ENCODE measurements at regions not wholly inside any gene's neighbourhood (a gene's known extent, or its start where the extent isn't known, plus 50 kb on each side); places are given as distances from the start of the nearest gene placed in this dataset.

GRCh38 chr13:55566334-55566733 is 1574.4 kb upstream of the PRR20A start:
- Histone ChIP-seq H3K27me3 (no peaks in the 10 kb centered on the region), H3K4me1 (no peaks in the 10 kb centered on the region), H3K4me3 (no peak overlapping the region), H3K27ac (no peak overlapping the region), H3K36me3 (no peaks in the 10 kb centered on the region), H3K9me3 (no peaks in the 10 kb centered on the region)
- no peak for DNase-seq (ENCODE audit: low spot score in 2 of 2)
- WGBS, result 94% methylated on average over 2 of the region's 2 CpGs
- TF ChIP-seq POLR2A (IDR thresholded peaks at IDR 0.05) (no peak), EP300 (IDR thresholded peaks at IDR 0.05) (no peak), POLR2AphosphoS5 (IDR thresholded peaks at IDR 0.05) (no peak)
- TF ChIP-seq, protein P1, sequence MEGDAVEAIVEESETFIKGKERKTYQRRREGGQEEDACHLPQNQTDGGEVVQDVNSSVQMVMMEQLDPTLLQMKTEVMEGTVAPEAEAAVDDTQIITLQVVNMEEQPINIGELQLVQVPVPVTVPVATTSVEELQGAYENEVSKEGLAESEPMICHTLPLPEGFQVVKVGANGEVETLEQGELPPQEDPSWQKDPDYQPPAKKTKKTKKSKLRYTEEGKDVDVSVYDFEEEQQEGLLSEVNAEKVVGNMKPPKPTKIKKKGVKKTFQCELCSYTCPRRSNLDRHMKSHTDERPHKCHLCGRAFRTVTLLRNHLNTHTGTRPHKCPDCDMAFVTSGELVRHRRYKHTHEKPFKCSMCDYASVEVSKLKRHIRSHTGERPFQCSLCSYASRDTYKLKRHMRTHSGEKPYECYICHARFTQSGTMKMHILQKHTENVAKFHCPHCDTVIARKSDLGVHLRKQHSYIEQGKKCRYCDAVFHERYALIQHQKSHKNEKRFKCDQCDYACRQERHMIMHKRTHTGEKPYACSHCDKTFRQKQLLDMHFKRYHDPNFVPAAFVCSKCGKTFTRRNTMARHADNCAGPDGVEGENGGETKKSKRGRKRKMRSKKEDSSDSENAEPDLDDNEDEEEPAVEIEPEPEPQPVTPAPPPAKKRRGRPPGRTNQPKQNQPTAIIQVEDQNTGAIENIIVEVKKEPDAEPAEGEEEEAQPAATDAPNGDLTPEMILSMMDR (IDR thresholded peaks at IDR 0.05), result no peak

- no peak overlapping the region for H3K4me3 ChIP-seq
- no peak for DNase-seq (ENCODE audit: low spot score in 2 of 2)
- WGBS, result 78% methylated on average over 3 of the region's 3 CpGs
- H3K27ac ChIP-seq, result no peak overlapping the region
- no peaks in the 10 kb centered on the region for H3K36me3 ChIP-seq
- H3K27me3 ChIP-seq, result no peaks in the 10 kb centered on the region
- no peaks in the 10 kb centered on the region for H3K9me3 ChIP-seq
- H3K4me1 ChIP-seq, result no peaks in the 10 kb centered on the region
- TF ChIP-seq POLR2AphosphoS5 (IDR thresholded peaks at IDR 0.05) (no peak), POLR2A (IDR thresholded peaks at IDR 0.05) (no peak), EP300 (IDR thresholded peaks at IDR 0.05) (no peak)
- TF ChIP-seq, protein P1 (IDR thresholded peaks at IDR 0.05), result no peak
Observed at GRCh38 chr13:55566779-55567178, 1573.9 kb upstream of the PRR20A start.

DNA sequence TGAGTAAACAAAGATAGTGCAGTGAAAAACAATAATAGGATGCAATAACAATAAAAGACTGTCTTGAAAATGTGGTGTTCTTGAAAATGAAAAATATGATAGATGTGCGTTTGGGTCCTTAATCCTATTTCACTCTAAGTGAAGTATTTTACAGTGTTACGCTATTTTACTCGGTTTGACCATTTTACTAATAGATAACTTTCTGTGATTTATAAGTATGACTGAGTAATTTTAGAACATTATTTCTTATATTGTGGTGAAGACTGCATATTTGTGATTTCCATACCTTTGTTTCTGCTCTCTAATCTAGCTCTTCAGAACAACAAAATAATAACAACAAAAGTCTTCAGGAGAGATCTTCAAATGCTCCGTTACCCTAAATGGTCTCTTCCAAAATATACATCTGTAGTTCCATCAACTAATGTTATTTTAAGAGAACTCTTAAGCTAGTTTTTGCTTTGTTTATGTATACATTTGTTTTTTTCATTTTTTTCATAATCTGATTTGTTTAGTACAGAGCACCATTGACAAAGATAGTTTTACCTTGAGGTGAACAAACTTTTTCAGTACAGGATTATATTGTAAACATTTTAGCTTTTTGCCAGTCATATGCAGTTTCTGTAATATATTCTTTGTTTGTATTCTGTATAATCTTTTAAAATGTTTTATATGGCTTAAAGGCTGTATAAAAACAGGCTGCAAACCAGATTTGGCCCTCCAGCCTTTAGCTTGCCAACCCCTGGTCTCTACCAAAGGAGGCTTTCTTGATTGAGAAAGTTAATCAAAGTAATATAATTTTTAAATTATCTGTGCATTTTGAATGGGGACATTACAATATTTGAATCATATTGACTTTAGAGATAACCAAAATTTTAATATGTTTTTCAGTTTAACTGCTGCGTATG is 1572.7 kb upstream of the PRR20A start:
- H3K4me3 ChIP-seq, result no peak overlapping the region
- no peaks in the 10 kb centered on the region for H3K36me3 ChIP-seq
- H3K4me1 ChIP-seq, result no peaks in the 10 kb centered on the region
- no peaks in the 10 kb centered on the region for H3K9me3 ChIP-seq
- WGBS, result 73% methylated on average over 5 of the region's 5 CpGs
- no peak for DNase-seq (ENCODE audit: low spot score in 2 of 2)
- H3K27me3 ChIP-seq, result no peaks in the 10 kb centered on the region
- no peak overlapping the region for H3K27ac ChIP-seq
- TF ChIP-seq, protein P1 (IDR thresholded peaks at IDR 0.05), result no peak
- TF ChIP-seq EP300 (IDR thresholded peaks at IDR 0.05) (no peak), POLR2AphosphoS5 (IDR thresholded peaks at IDR 0.05) (no peak), POLR2A (IDR thresholded peaks at IDR 0.05) (no peak)

- Histone ChIP-seq H3K4me3 (no peak overlapping the region), H3K4me1 (no peaks in the 10 kb centered on the region)
- DNase-seq (ENCODE audit: low spot score in 2 of 2), result no peak
Observed at GRCh38 chr13:55569082-55569481, 1571.6 kb upstream of the PRR20A start.

DNA sequence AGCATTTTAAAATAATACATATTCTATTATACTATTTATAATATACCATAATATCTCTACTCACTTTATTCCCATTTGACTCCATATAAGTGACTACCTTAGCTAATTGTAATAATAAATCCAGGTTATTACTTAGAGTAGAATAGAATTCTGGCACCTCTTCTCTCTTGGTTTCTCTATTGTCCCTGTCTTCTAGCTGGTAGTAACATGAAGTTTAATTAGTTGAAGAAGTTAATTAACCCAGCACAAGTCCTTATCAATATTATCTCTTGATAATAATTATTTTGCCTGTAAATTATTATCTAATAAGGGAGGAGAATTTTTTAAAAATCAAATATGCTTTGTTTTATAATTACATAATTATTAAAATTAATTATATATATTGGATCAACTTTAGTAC is 1571.2 kb upstream of the PRR20A start:
- no peaks in the 10 kb centered on the region for H3K9me3 ChIP-seq
- H3K27ac ChIP-seq, result no peak overlapping the region
- H3K4me1 ChIP-seq, result no peaks in the 10 kb centered on the region
- DNase-seq (ENCODE audit: low spot score in 2 of 2), result no peak
- no peak overlapping the region for H3K4me3 ChIP-seq
- no peaks in the 10 kb centered on the region for H3K27me3 ChIP-seq
- TF ChIP-seq POLR2A (IDR thresholded peaks at IDR 0.05) (no peak), EP300 (IDR thresholded peaks at IDR 0.05) (no peak), POLR2AphosphoS5 (IDR thresholded peaks at IDR 0.05) (no peak)
- TF ChIP-seq, protein P1 (IDR thresholded peaks at IDR 0.05), result no peak
- no peaks in the 10 kb centered on the region for H3K36me3 ChIP-seq

More at GRCh38 chr13:55569082-55569481, 1571.6 kb upstream of the PRR20A start:
- no peaks in the 10 kb centered on the region for H3K9me3 ChIP-seq
- H3K36me3 ChIP-seq, result no peaks in the 10 kb centered on the region
- H3K27ac ChIP-seq, result no peak overlapping the region
- no peaks in the 10 kb centered on the region for H3K27me3 ChIP-seq
- no peak for TF ChIP-seq EP300 (IDR thresholded peaks at IDR 0.05)
- TF ChIP-seq, protein P1 (IDR thresholded peaks at IDR 0.05), result no peak
- TF ChIP-seq POLR2AphosphoS5 (IDR thresholded peaks at IDR 0.05), result no peak
- TF ChIP-seq POLR2A (IDR thresholded peaks at IDR 0.05), result no peak

Measured in suprapubic skin (tissue), 4 donors.